Esophagus muscularis mucosa (tissue), 4 donors: ENCODE measurements at regions not wholly inside any gene's neighbourhood (a gene's known extent, or its start where the extent isn't known, plus 50 kb on each side); places are given as distances from the start of the nearest gene placed in this dataset.

ENCODE experiments used
- DNase-seq: peaks from one replicate; pipeline ENCODE4 v3.0.0-alpha.2; 2017; ENCODE audit errors: extremely low spot score
- H3K27ac ChIP-seq, 4 donors: fragments of 200-600 bp; sonication (generic); replicated peaks in 1 of 4; 1 replicate in 3 of 4; 2 replicates in 1 of 4; pipeline ENCODE4 v1.5.1; 2016 to 2019; ENCODE audit warnings: mild to moderate bottlenecking in 1 of 4
- H3K27me3 ChIP-seq, 4 donors: fragments of 200-600 bp; sonication (generic); one replicate each; pipeline versions ENCODE4 v1.5.1 to v1.6.0; 2016 to 2019
- H3K36me3 ChIP-seq, 4 donors: fragments of 200-600 bp; sonication (generic); one replicate each; pipeline ENCODE4 v1.5.1; 2016 to 2019
- H3K4me1 ChIP-seq, 4 donors: fragments of 200-600 bp; sonication (generic); one replicate each; pipeline ENCODE4 v1.5.1; 2016 to 2019
- H3K4me3 ChIP-seq, 4 donors: fragments of 200-600 bp; sonication (generic); 1 replicate in 2 of 4; 2 replicates in 2 of 4; pipeline ENCODE4 v1.5.1; 2016 to 2019; ENCODE audit warnings: mild to moderate bottlenecking in 4 of 4, moderate library complexity in 1 of 4
- H3K9me3 ChIP-seq, 4 donors: fragments of 200-600 bp; sonication (generic); 1 replicate in 3 of 4; 2 replicates in 1 of 4; pipeline ENCODE4 v1.5.1; 2016 to 2019
- EP300 ChIP-seq: sonication (generic); formaldehyde crosslinking; IDR thresholded peaks from one replicate; pipeline ENCODE4 v1.6.1; 2017; ENCODE audit warnings: antibody characterized with exemption
- POLR2A ChIP-seq: fragments of 450-650 bp; IDR thresholded peaks from one replicate; pipeline ENCODE4 v1.6.1; 2017; ENCODE audit warnings: antibody characterized with exemption, moderate library complexity, mild to moderate bottlenecking, low read depth
- POLR2AphosphoS5 ChIP-seq, 2 donors: sonication (generic); formaldehyde crosslinking; IDR thresholded peaks; one replicate each; pipeline ENCODE4 v1.6.1; 2017; ENCODE audit warnings: antibody characterized with exemption in 2 of 2
- WGBS: methylation state at CpG from one replicate; pipeline ENCODE4 v1.1.5; 2018; 5-methylcytosine and 5-hydroxymethylcytosine counted together
- intact Hi-C: fragments of 100-400 bp; cut with DNase I; formaldehyde crosslinking; loops from one replicate; pipeline ENCODE4 v1.15.1; 2023
- TF ChIP-seq, protein P1 (sequence below), 3 experiments: fragments of 200-600 bp in 2 of 3; fragments of 450-650 bp in 1 of 3; sonication (generic) in 2 of 3; IDR thresholded peaks; one replicate each; pipeline ENCODE4 v1.5.1; 2017 to 2019; ENCODE audit warnings: antibody characterized with exemption in 3 of 3, mild to moderate bottlenecking in 2 of 3, moderate library complexity in 1 of 3

DNA sequence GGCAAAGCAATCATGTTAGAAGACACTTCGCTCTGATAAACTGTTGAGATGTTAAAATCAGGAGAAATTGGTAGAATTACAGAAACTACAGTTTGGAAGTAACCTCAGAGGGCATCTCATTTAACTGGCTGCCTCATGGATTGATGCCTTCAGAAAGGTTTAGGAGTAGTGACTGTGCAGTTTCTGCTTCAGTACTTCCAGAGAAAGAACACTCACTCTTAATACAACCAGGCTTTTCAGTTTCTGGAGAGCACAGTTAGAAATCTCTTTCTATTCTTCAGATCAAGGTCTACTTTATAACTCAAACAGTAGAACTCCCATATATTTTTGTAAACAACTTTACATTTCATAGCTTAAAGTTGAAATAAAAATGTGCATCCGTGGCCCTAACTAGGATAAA lies 1358.9 kb upstream of the LRRTM3 start:
- WGBS: 77% methylated on average over 2 of the region's 2 CpGs
- peaks cover 0 to 12% (median 9%) of the 10 kb centered on the region in 4 donors for H3K4me1 ChIP-seq
- no peak for DNase-seq
- no peak overlapping the region for H3K27ac ChIP-seq
- no peak overlapping the region for H3K4me3 ChIP-seq
- intact Hi-C loops: no loop called here
- no peaks in the 10 kb centered on the region for H3K36me3 ChIP-seq
- TF ChIP-seq POLR2AphosphoS5 (IDR thresholded peaks at IDR 0.05): no peak
- TF ChIP-seq, protein P1, sequence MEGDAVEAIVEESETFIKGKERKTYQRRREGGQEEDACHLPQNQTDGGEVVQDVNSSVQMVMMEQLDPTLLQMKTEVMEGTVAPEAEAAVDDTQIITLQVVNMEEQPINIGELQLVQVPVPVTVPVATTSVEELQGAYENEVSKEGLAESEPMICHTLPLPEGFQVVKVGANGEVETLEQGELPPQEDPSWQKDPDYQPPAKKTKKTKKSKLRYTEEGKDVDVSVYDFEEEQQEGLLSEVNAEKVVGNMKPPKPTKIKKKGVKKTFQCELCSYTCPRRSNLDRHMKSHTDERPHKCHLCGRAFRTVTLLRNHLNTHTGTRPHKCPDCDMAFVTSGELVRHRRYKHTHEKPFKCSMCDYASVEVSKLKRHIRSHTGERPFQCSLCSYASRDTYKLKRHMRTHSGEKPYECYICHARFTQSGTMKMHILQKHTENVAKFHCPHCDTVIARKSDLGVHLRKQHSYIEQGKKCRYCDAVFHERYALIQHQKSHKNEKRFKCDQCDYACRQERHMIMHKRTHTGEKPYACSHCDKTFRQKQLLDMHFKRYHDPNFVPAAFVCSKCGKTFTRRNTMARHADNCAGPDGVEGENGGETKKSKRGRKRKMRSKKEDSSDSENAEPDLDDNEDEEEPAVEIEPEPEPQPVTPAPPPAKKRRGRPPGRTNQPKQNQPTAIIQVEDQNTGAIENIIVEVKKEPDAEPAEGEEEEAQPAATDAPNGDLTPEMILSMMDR (IDR thresholded peaks at IDR 0.05): no peak
- TF ChIP-seq POLR2A: no peak
- TF ChIP-seq EP300: no peak
- peaks cover 0 to 4% (median 0%) of the 10 kb centered on the region in 4 donors for H3K9me3 ChIP-seq
- no peaks in the 10 kb centered on the region for H3K27me3 ChIP-seq

DNA sequence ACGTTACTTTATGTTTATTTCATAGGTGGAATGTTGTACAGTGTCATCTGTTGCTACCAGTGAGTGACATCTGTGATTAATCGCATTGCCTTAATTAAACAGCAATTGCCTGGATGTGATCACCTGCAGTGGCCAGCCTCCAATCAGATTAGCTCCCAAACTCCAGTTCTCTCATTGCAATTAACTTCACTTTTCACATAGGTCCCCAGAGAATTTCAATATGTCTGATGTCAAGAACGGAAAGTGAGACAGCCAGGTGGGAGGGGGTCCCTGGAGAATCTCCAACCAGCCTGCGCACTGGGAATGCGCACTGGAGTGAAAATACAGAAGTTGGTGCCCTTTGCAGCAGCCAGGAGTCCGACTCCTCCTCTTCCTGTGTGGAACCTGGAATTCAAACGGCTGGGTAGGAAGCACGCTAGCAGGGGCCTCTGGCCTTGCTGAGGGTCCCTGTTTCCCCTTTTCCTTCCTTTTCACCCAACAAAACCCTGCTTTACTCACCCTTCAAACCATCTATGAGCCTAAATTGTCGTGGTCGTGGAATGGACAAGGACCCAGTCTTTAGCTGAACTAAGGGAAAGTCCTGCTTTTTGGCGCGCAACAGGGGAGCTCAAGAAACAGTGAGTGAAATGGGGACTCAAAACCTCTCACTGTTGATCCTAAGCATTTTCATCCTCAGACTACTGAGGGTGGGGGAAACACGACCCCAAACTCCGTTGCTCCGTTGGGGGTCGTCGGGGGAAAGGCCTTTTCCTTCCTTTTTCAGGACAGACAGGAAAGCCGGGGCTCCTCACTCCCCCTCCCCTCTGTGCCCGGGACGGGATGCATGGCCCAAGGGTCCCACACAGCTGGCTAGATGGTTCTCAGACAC lies 1355.5 kb upstream of the LRRTM3 start:
- no peaks in the 10 kb centered on the region for H3K36me3 ChIP-seq
- intact Hi-C loops: no loop called here
- no peak for DNase-seq
- WGBS: 10% methylated on average over 17 of the region's 20 CpGs
- peak overlapping the region in 2 of 4 donors; percentile 36 to 49 for H3K27ac ChIP-seq
- TF ChIP-seq, protein P1 (IDR thresholded peaks at IDR 0.05): peak in 1 of 3 experiments; percentile 6
- TF ChIP-seq EP300: no peak
- peak overlapping the region; percentile 53 to 58 (median 54) for H3K4me3 ChIP-seq
- no peaks in the 10 kb centered on the region for H3K27me3 ChIP-seq
- peaks cover 0 to 12% (median 9%) of the 10 kb centered on the region in 4 donors for H3K4me1 ChIP-seq
- H3K9me3 ChIP-seq: no peaks in the 10 kb centered on the region

DNA sequence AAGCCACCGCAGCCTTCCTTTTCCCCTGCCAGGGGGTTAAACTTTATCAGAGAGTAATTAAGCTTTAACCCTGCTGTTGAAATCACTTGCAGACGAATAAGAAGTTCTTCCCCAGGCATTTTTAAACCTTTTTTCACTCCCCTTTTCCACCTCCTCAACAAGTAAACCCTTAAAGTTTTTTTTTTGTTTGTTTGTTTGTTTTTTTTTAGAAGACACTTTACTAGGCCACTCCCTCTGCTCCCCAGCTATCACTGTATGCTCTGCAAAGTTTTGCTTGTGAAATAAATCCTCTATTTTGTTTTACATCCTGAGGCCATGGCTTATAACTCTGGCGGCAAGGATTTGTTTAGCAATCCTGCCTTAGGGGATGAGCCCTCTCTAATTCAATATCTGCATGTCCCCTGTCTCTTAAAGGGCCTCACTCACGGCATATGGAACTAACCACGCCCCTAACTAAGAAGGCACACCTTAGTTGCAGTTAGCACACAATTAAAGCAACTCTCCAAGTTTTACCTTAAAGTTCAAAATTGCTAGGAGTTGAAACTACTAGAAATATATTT lies 1354.7 kb upstream of the LRRTM3 start:
- intact Hi-C loops: no loop called here
- TF ChIP-seq EP300 (no peak), POLR2AphosphoS5 (IDR thresholded peaks at IDR 0.05) (no peak), POLR2A (no peak)
- TF ChIP-seq, protein P1 (IDR thresholded peaks at IDR 0.05): no peak
- H3K4me3 ChIP-seq: peak overlapping the region; percentile 53 to 58 (median 54)
- H3K36me3 ChIP-seq: no peaks in the 10 kb centered on the region
- H3K27ac ChIP-seq: no peak overlapping the region
- H3K9me3 ChIP-seq: no peaks in the 10 kb centered on the region
- no peaks in the 10 kb centered on the region for H3K27me3 ChIP-seq
- H3K4me1 ChIP-seq: peaks cover 0 to 12% (median 9%) of the 10 kb centered on the region in 4 donors
- 14% methylated on average over 5 of the region's 5 CpGs for WGBS
- no peak for DNase-seq

DNA sequence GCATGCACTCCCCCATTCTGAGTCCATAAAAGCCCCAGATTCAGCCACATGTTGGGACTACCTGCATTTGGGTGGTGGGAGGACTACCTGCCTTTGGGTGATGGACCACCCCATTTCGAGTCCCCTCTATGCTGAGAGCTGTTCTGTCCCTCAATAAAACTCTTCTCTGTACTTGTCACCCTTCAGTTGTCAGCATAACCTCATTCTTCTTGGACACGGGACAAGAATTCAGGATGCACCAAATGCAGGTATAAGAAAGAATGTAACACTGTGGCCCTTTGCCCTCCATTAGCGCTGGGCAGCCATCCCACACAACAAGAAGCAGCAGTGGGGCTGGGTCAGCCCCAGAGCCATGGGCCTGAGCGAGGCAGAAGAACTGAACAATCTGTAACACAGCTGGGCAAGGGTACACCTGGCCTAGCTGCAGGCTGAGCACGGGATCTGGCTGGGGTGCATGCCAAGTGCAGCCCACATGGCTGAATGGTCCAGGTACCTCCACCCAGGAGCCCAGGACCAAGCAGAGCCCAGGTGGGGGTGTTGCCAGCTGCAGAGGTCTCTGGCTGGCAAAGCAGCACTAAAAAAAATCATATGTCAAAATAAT lies 1344.3 kb upstream of the LRRTM3 start:
- WGBS: 98% methylated on average over 5 of the region's 5 CpGs
- Histone ChIP-seq H3K4me3 (no peak overlapping the region), H3K27me3 (no peaks in the 10 kb centered on the region), H3K4me1 (no peaks in the 10 kb centered on the region), H3K27ac (no peak overlapping the region), H3K9me3 (peaks cover 0 to 21% (median 10%) of the 10 kb centered on the region in 4 donors), H3K36me3 (peaks cover 0 to 4% (median 0%) of the 10 kb centered on the region in 4 donors)
- no peak for DNase-seq
- TF ChIP-seq POLR2AphosphoS5 (IDR thresholded peaks at IDR 0.05) (no peak), EP300 (no peak), POLR2A (no peak)
- TF ChIP-seq, protein P1 (IDR thresholded peaks at IDR 0.05): no peak
- intact Hi-C loops: no loop called here
